Activated naive CD8-positive, alpha-beta T cell treated with anti-CD3 and anti-CD28 coated beads, Interleukin-2, amount 10 ng/mL, durations not matched to agents 7 days and 5 days (primary cell): ENCODE measurements at regions not wholly inside any gene's neighbourhood (a gene's known extent, or its start where the extent isn't known, plus 50 kb on each side); places are given as distances from the start of the nearest gene placed in this dataset.

Experiments
- ATAC-seq: fragments of 150-1000 bp; cut with Tn5 transposase; one replicate; pipeline ENCODE4 v1.10.0; 2021; ENCODE audit warnings: low read depth, moderate library complexity
- POLR2A ChIA-PET: fragments of 350-600 bp; sonication (Branson Sonifier 250); formaldehyde crosslinking; loops from one replicate; lab custom pipeline; 2021; ENCODE audit warnings: antibody characterized with exemption; lab: Charles Lee
- DNase-seq: peaks from one replicate; pipeline ENCODE4 v3.0.0; 2021
- H3K27ac Mint-ChIP-seq: one replicate; pipeline ENCODE4 v1.8.0; 2022; ENCODE audit warnings: mild to moderate bottlenecking, mixed read lengths
- H3K27me3 Mint-ChIP-seq: one replicate; pipeline ENCODE4 v1.8.0; 2022; ENCODE audit warnings: mild to moderate bottlenecking, moderate library complexity, mixed read lengths
- H3K36me3 Mint-ChIP-seq: one replicate; pipeline ENCODE4 v1.8.0; 2021; ENCODE audit warnings: mild to moderate bottlenecking, mixed read lengths
- H3K4me1 Mint-ChIP-seq: one replicate; pipeline ENCODE4 v1.8.0; 2021; ENCODE audit warnings: mixed read lengths
- H3K4me3 Mint-ChIP-seq: one replicate; pipeline ENCODE4 v1.8.0; 2022; ENCODE audit warnings: mild to moderate bottlenecking, moderate library complexity, mixed read lengths
- H3K9me3 Mint-ChIP-seq: one replicate; pipeline ENCODE4 v1.8.0; 2021; ENCODE audit warnings: mixed read lengths

DNA sequence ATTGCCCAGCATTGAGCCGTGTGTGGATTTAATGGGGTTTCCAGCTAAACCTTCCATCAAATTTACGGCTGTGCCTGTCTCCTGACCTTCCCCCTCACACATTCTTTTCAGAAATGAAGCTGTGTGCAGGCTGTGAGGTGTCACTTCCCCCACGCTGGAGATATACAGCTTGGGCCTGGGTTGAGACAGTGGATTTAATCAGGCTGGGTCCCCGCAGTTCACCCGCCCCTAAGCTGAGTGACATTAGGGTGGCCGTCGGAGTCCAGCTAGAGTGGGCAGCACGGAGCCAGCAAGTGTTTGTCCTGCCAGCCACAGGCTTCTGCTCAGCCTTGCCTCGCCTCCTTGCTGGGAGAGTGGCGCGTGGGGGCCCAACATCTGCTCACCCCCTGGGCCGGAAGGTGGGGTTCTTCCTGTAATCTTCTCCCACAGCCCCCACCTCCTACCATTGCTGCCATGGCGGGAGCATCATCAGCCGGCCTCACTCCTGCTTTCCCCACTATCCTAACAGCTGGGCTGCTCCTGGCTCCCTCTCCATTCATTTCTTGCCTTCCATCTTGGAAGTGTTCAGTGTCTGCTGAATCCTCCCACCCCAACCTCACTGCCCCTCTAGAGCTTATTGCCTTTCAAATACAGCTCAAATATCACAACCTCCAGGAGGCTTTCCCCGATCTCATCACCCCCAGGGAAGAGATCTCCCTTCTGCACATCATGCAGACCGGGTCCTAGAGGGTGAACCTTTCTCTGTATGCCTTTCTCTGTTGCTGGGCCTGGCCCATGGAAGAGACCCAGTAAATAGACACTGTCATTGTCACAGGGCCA, 149.0 kb downstream of the GLI2 start:
- no peak overlapping the region for H3K27ac Mint-ChIP-seq
- peaks cover 2% of the 10 kb centered on the region for H3K27me3 Mint-ChIP-seq
- DNase-seq (no peak), ATAC-seq (no peak)
- H3K36me3 Mint-ChIP-seq: no peaks in the 10 kb centered on the region
- no peaks in the 10 kb centered on the region for H3K4me1 Mint-ChIP-seq
- POLR2A ChIA-PET: no interaction called here
- no peak overlapping the region for H3K4me3 Mint-ChIP-seq
- H3K9me3 Mint-ChIP-seq: no peaks in the 10 kb centered on the region

DNA sequence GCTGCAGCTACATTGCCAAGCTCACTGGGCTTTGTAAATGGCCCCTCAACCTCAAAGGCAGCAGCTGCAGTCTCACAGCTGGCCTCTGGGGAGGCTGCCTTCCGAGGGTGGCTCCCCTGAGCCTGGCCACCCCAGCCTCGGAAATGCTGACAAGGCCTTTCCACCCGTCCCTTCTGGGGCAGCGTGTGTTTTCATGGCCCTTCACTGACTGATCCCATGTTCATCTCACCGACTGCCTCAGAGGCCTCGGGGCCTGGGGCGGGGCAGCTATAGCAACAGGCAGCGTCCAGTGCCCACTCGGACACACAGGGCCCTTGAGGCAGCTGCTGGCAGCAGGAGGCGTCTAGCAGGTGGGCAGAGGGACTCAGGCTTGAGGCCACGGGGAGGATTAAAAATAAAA, 149.7 kb downstream of the GLI2 start:
- H3K27ac Mint-ChIP-seq: no peak overlapping the region
- no peaks in the 10 kb centered on the region for H3K9me3 Mint-ChIP-seq
- no peak for DNase-seq
- no peak overlapping the region for H3K4me3 Mint-ChIP-seq
- no peaks in the 10 kb centered on the region for H3K36me3 Mint-ChIP-seq
- H3K27me3 Mint-ChIP-seq: peaks cover 1% of the 10 kb centered on the region
- POLR2A ChIA-PET: no interaction called here
- no peaks in the 10 kb centered on the region for H3K4me1 Mint-ChIP-seq
- no peak for ATAC-seq

- H3K36me3 Mint-ChIP-seq: no peaks in the 10 kb centered on the region
- no peak overlapping the region for H3K4me3 Mint-ChIP-seq
- POLR2A ChIA-PET: no interaction called here
Observed at GRCh38 chr2:120885749-120886148, 150.1 kb downstream of the GLI2 start.

GRCh38 chr2:120886534-120887319, 151.1 kb downstream of the GLI2 start:
- Mint-ChIP-seq H3K4me1 (no peaks in the 10 kb centered on the region), H3K27ac (no peak overlapping the region), H3K4me3 (no peak overlapping the region), H3K27me3 (peaks cover 2% of the 10 kb centered on the region), H3K36me3 (no peaks in the 10 kb centered on the region), H3K9me3 (no peaks in the 10 kb centered on the region)
- POLR2A ChIA-PET: no interaction called here
- ATAC-seq: no peak
- no peak for DNase-seq

More at GRCh38 chr2:120885749-120886148, 150.1 kb downstream of the GLI2 start:
- Mint-ChIP-seq H3K27me3 (no peaks in the 10 kb centered on the region), H3K9me3 (no peaks in the 10 kb centered on the region), H3K27ac (no peak overlapping the region), H3K4me1 (no peaks in the 10 kb centered on the region)
- ATAC-seq (no peak), DNase-seq (no peak)

DNA sequence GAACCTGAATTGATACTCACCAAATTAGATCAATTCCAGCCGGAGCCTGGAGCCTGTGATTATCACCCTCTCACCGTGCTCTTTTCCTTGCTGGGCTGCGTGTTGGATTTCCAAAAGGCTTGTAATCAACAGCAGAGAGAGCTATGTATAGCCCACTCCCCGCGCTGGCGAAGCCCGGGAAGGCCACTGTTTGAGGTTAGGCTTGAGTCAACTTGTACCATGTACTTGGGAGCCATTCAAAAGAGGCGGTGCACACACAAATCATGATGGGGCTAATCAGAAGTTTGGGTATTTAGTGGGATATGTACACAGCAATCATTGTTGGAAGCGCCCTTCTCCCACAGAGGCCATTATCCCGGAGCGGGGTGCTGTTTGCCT, 151.6 kb downstream of the GLI2 start:
- Mint-ChIP-seq H3K4me1 (no peaks in the 10 kb centered on the region), H3K27ac (no peak overlapping the region), H3K4me3 (no peak overlapping the region), H3K9me3 (no peaks in the 10 kb centered on the region), H3K27me3 (peaks cover 2% of the 10 kb centered on the region), H3K36me3 (no peaks in the 10 kb centered on the region)
- no peak for ATAC-seq
- POLR2A ChIA-PET: no interaction called here
- no peak for DNase-seq

- no peak for DNase-seq
- no peak for ATAC-seq
- H3K9me3 Mint-ChIP-seq: no peaks in the 10 kb centered on the region
- no peaks in the 10 kb centered on the region for H3K4me1 Mint-ChIP-seq
- H3K36me3 Mint-ChIP-seq: no peaks in the 10 kb centered on the region
- POLR2A ChIA-PET: no interaction called here
- H3K27ac Mint-ChIP-seq: no peak overlapping the region
- peaks cover 2% of the 10 kb centered on the region for H3K27me3 Mint-ChIP-seq
- H3K4me3 Mint-ChIP-seq: no peak overlapping the region
Observed at GRCh38 chr2:120887741-120888231, 152.1 kb downstream of the GLI2 start.

DNA sequence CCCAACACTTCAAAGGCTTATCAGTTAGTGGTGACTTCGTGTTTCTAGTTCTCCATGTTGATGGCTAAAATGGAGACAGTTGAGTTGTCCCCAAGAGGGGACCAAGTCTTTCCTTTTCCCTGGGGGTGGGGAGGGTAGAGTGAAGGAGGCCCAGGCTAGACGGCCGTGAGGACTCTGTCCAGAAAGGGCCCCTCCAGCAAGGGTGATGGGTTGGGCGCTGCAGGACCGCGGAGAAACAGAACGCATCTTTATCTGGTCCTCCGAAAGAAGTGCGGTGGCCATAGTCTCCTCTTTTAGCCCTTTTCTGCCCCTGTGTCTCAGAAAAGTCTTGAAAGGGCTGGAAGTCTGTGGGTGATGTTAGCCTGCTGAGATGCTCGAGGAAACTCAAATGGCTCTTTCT, 153.2 kb downstream of the GLI2 start:
- Mint-ChIP-seq H3K4me3 (no peak overlapping the region), H3K9me3 (no peaks in the 10 kb centered on the region), H3K27me3 (peaks cover 2% of the 10 kb centered on the region), H3K36me3 (no peaks in the 10 kb centered on the region), H3K27ac (no peak overlapping the region), H3K4me1 (no peaks in the 10 kb centered on the region)
- DNase-seq (no peak), ATAC-seq (no peak)
- POLR2A ChIA-PET: no interaction called here

DNA sequence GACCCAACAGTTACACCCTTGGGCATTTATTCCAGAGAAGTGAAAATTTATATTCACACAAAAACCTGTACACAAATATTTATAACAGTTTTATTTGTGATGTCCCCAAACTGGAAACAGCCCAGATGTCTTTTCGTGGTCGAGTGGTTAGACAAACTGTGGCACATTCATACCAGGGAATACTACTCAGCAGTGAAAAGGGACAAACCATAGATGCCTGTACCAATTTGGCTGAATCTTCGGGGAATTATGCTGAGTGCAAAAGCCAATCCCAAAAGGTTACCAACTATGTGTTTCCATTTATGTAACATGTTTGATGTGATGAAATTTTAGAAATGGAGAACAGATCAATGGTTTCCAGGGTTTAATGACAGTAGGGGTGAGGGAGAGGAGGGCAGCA, 154.3 kb downstream of the GLI2 start:
- H3K36me3 Mint-ChIP-seq: no peaks in the 10 kb centered on the region
- no peaks in the 10 kb centered on the region for H3K4me1 Mint-ChIP-seq
- H3K27ac Mint-ChIP-seq: no peak overlapping the region
- no peaks in the 10 kb centered on the region for H3K9me3 Mint-ChIP-seq
- ATAC-seq: no peak
- H3K27me3 Mint-ChIP-seq: peaks cover 2% of the 10 kb centered on the region
- POLR2A ChIA-PET: no interaction called here
- no peak for DNase-seq
- no peak overlapping the region for H3K4me3 Mint-ChIP-seq

DNA sequence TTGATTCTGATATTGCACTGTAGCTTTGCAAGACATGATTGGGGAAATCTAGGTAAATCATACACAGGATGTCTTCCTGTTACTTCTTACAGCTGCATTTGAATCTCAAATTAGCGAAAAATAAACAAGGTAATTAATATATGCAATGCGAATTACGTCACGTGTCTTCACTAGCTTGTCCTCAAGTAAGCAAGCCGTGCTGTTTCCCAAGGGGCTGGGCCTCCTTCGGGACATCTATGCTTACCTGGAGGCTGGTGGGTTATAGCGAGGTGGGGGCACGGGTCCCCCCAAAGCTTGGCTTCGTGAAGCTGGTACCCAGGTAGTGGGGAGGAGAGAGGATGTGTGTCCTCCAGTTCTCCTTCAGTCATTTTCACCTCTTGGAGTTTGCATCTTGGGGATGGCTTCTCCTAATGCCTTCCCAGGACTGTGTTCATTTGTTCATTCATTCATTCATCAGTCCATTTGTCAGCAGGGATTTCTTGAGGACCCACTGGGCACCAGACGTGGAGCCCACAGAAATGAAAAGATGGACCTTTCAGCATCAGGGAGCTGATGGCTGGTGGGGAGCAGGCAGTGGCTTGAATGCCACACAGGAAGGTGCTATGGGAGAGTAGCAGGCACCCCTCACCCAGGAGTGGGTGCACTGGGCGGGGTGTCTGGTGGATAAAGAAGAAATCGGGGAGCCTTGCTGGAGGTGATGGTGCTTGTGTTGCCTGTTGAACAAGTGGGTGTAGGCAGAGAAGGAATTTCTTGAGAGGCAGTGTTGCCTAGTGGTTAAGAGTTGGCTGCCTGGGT, 155.1 kb downstream of the GLI2 start:
- no peak overlapping the region for H3K4me3 Mint-ChIP-seq
- no peak for DNase-seq
- POLR2A ChIA-PET: no interaction called here
- H3K27ac Mint-ChIP-seq: no peak overlapping the region
- H3K27me3 Mint-ChIP-seq: peaks cover 2% of the 10 kb centered on the region
- H3K9me3 Mint-ChIP-seq: no peaks in the 10 kb centered on the region
- H3K4me1 Mint-ChIP-seq: no peaks in the 10 kb centered on the region
- no peak for ATAC-seq
- H3K36me3 Mint-ChIP-seq: no peaks in the 10 kb centered on the region

- ATAC-seq (no peak), DNase-seq (no peak)
- Mint-ChIP-seq H3K27ac (no peak overlapping the region), H3K9me3 (no peaks in the 10 kb centered on the region), H3K36me3 (no peaks in the 10 kb centered on the region), H3K27me3 (peaks cover 2% of the 10 kb centered on the region), H3K4me1 (no peaks in the 10 kb centered on the region), H3K4me3 (no peak overlapping the region)
- POLR2A ChIA-PET: no interaction called here
Observed at GRCh38 chr2:120892271-120892966, 156.8 kb downstream of the GLI2 start.

- no peak overlapping the region for H3K27ac Mint-ChIP-seq
Observed at GRCh38 chr2:120892967-120893667, 157.4 kb downstream of the GLI2 start.

GRCh38 chr2:120893811-120894584, 158.3 kb downstream of the GLI2 start:
- no peaks in the 10 kb centered on the region for H3K36me3 Mint-ChIP-seq
- ATAC-seq (no peak), DNase-seq (no peak)
- H3K27ac Mint-ChIP-seq: no peak overlapping the region
- H3K4me1 Mint-ChIP-seq: no peaks in the 10 kb centered on the region
- H3K9me3 Mint-ChIP-seq: no peaks in the 10 kb centered on the region
- no peak overlapping the region for H3K4me3 Mint-ChIP-seq
- peaks cover 2% of the 10 kb centered on the region for H3K27me3 Mint-ChIP-seq
- POLR2A ChIA-PET: no interaction called here

More at GRCh38 chr2:120892967-120893667, 157.4 kb downstream of the GLI2 start:
- no peaks in the 10 kb centered on the region for H3K36me3 Mint-ChIP-seq
- POLR2A ChIA-PET: no interaction called here
- H3K9me3 Mint-ChIP-seq: no peaks in the 10 kb centered on the region
- H3K27me3 Mint-ChIP-seq: peaks cover 2% of the 10 kb centered on the region
- no peak for ATAC-seq
- no peaks in the 10 kb centered on the region for H3K4me1 Mint-ChIP-seq
- H3K4me3 Mint-ChIP-seq: no peak overlapping the region
- no peak for DNase-seq
